CMK (cell line): ENCODE measurements at regions not wholly inside any gene's neighbourhood (a gene's known extent, or its start where the extent isn't known, plus 50 kb on each side); places are given as distances from the start of the nearest gene placed in this dataset.
"Not testable (repeated sequence)": the region's sequence is repeated elsewhere in the genome, so short reads cannot be mapped to it uniquely, and the experiment has no call there.

Source experiments
- DNase-seq: peaks from one replicate; pipeline ENCODE4 v3.0.0-alpha.2; 2010; ENCODE audit warnings: low read depth

GRCh38 chr14:100419856-100420255, 96.7 kb downstream of the SLC25A47 start:
- DNase-seq: no peak

DNA sequence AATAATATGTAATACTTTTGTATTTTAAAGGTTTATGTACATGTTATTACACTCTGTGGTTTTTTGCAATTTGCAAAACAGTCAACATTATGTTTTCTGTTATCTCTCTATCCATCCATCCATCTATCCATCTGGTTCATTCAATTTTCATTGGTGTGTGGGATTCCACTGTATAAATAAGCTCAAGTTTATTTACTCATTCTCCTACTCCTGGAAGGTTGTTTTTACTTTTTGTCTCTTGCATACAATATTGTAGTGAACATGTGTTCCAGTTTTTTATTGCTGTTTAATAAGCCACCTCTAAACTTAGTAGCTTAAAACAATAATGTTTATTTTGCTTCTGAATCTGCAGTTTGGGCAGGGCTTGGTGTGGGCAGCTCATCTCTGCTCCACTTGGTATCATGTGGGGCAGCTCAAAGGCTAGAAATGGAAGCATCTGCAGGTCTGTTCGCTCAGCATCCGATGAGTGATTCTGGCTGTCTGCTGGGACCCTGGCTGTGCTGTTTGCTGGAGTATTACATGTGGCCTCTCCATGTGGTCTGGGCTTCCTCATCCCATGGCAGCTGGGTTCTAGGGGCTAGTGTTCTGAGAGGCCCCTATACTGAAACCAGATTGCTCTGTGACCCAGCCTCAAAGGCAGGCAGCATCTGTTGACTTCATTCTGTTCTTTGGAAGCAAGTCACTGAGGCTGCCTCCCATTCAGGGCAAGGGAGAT, 98.8 kb downstream of the SLC25A47 start:
- no peak for DNase-seq

DNA sequence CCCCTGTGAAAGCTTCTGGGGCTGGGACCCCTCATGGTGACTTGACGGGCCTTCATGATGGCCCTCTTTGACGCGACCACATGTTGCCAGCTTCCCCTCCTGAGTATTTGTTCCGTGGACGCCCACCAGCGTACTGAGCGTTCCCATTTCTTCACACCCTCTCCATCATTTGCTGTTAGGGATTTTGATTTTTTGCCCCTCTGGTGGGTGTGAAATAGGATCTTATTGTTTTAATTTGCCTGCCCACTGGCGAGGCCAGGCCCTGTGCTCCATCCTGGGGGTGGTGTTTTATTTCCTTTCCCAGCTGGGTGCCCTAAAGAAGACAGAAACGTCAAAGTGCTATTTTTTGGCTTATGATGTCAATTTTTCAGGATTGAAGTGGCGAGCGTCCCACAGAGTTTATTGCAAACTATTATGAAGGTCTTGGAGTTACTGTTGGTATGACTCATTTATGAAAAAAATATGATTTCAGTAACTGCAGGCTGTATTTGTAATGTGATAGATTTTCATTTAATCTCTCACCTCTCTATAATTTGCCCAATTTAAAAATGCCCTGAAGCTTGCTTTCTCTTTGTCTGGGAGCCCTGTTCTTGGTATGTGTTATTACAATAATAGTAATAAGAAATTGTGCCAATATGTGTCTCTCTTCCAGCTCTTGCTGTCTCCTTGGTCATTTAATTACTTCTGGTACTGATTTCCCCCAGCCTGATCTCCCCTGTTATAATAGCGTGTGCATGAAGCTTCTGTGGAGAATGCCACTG, 99.6 kb downstream of the SLC25A47 start:
- DNase-seq: no peak

- DNase-seq: no peak
These were observed 100.3 kb downstream of the SLC25A47 start for GRCh38 chr14:100423317-100424010.

DNA sequence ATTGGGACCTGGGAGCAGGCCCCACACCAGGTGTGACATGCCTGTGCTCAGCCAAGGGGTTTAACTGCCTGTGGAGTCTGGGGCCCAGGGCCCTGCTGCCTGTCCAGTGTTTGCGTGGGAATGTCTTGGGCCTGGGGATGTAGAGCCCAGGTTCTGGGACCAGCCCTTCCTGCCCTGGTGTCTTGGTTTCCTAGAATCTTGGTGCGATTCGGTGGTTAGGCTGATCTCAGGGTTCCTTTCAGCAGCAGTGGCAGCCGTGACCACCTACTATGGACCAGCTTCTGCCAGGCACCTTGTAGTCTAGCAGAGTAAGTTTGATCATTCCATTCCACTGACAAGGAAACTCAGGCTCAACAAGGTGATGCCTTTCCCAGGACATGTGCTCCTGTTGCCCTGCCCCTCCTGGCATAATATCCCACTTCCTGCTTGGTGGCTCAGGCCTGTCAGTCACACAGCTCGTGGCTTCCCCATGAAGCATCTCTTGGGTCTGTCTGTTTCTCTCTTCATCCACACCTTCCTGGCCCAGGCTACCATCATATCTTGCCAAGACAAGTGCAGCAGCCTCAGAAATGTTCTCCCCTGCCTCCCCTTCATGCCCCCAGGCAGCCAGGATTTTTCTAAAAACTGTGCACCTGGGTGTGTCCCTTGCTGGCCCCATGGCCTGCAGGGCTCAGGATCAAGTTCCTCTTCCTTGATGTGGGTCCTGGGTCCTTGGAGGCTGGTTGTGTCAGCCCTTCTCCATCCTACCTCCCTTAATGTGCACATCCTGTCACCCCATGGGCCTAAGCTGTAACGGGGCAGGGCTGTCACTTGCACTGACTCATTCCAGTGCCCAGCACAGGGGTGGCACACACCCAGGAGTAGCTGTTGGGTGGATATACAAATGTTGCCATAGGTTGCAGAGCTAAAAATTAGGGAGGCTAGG, 101.6 kb downstream of the SLC25A47 start:
- no peak for DNase-seq

DNA sequence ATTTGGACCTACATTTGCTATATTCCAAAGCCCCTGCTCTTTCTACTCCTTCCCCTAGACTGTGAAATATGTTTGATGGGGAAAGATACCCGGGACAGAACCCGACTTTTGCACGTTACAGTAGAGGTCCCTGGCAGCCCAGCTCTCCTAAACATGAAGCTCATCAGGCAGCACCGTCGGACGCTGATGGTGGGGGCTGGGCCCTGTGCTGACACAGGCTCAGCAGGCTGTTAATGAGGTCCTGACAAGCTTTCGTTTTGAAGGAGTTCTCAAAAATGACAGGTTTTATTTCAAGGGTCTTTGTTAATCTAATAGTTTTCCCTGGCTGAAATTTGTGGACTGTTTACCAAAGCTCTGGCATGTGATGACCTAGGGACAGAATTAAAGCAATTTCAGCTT, 102.3 kb downstream of the SLC25A47 start:
- no peak for DNase-seq

- no peak for DNase-seq
These were observed 103.2 kb downstream of the SLC25A47 start for GRCh38 chr14:100426314-100426713.

DNA sequence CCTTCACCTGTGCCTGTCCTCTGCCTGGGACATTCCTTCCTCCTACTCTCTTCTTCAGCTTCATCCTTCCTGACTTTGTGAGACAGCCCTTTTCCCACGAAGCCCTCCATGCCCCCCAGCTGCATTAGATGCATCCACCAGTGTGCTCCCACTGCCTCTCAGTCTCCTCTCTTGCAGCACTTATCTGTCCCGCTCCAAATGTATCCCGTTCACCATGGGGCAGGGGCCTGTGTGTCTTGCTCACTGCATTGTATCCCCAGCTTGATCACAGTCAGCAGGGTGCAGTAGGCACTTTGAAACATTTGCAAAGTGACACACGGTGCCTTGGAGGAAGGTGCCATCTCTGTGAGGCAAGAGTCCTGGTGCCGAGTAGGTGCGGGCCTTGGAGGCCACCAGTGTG, 104.0 kb downstream of the SLC25A47 start:
- no peak for DNase-seq

GRCh38 chr14:100428727-100429126, 105.6 kb downstream of the SLC25A47 start:
- no peak for DNase-seq

DNA sequence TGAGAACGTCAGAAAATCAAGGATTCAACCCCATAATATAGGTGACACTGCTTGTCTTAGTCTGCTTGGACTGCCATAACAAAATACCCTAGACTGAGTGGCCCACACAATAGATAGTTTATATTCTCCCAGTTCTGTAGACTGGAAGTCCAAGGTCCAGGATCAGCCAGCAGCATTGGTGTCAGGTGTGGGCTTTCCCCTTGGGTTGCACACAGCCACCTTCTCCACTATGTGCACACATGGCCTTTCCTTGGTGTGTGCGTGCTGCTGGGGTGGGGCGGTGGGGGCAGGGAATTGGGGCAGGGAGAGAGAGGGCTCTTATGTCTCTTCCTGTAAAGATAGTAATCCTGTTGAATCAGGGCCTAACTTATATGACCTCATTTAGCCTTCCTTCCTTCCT, 106.4 kb downstream of the SLC25A47 start:
- DNase-seq: no peak

DNA sequence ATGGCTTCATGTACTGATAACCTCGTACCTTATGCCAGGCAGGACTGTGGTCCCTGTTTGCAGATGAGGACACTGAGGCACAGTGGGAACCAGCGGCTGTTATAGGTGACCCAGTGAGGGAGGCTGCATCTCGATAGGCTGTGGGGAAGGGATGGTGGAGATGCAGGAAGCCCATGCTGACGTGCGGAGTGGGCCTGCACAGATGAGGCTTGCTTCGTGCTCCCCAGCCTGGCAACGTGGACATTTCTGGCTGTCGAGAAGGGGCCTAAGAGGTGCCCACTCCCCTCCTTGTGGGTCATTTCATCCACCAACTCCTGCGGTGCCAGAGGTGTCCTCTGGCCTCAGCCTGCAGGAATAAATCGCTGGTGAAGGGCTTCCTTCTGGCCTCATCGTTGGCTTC, 107.4 kb downstream of the SLC25A47 start:
- DNase-seq: no peak

GRCh38 chr14:100431461-100431860, 108.3 kb downstream of the SLC25A47 start:
- not testable (repeated sequence) for DNase-seq

DNA sequence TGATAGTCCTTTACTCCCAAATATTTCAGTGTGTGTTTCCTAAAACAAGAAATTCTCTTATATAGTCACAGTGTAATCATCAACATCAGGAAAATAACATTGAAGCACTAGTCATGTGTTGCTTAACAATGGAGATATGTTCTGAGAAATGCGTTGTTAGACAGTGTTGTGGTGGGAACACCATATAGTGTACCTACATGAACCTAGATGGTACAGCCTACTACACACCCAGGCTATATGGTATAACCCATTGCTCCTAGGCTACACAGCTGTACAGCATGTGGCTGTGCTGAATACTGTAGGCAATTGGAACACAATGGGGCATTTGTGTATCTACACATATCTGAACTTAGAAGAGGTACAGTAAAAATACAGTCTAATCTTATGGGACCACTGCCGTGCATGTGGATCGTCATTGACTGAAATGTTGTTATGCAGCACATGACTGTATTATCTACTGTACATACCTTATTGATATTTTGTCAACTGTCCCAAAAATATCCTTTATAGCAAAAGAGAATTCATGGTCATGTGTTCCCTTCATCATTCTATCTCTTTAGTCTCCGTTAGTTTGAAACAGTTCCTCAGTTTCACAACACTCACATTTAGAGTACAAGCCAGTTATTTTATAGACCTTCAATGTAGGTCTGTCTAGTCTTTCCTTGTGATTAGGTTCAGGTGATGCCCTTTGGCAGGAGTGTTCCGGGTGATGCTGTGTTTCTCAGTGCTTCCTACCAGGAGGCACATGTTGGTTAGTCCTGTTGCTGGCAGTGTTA, 109.7 kb downstream of the SLC25A47 start:
- DNase-seq: no peak

- DNase-seq: no peak
These were observed 110.3 kb downstream of the SLC25A47 start for GRCh38 chr14:100433428-100433814.

DNA sequence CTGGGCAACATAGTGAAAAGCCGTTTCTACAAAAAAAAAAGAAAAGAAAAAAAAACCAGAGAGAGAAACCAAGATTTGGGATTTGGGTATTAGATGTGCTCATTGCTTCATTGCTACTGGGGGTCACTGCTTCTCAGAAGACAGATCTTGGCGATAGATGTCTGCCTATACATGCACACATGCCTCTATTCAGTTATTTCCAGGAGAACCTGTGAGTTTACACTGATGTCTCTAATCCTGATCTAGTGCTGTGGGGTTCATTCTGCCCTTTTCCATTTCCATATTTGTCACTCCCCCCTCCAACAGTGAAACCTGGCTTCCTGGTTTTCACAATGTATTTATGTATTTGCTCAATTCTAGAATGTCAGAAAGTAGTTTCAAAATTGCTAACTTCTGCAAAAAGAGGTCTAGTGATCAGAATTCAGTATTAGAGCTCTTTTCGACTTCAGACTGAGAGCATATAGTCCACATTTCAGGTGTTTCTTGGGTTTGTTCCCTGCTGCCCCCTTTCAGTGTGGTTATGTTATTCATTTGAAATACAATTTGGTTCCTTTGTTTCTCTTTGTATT, 111.0 kb downstream of the SLC25A47 start:
- no peak for DNase-seq

DNA sequence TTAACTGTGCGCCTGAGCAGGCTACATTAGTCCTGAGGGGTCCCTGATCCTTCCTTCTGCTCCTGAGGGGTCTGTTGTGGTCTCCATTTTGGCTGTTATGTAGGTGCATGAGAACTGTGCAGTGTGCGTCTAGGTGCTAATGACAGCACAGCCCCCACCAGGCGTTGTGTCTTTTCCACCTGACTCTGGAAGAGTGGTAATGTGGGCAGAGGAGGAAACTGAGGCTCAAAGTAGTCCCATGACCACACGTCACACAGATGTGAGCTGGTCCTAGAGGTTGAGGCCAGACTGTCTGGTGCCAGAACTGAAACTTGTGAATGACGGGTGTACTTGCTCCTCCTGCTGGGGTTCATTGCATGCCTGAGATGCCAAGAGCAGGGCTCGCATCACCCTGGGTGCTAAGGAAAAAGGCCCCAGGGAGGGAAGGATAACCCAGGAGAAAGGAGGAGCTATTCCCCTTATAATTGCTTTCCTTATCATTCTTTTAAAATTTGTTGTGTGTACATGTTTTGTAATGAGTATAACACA, 111.8 kb downstream of the SLC25A47 start:
- DNase-seq: no peak

GRCh38 chr14:100435459-100435858, 112.3 kb downstream of the SLC25A47 start:
- no peak for DNase-seq

DNA sequence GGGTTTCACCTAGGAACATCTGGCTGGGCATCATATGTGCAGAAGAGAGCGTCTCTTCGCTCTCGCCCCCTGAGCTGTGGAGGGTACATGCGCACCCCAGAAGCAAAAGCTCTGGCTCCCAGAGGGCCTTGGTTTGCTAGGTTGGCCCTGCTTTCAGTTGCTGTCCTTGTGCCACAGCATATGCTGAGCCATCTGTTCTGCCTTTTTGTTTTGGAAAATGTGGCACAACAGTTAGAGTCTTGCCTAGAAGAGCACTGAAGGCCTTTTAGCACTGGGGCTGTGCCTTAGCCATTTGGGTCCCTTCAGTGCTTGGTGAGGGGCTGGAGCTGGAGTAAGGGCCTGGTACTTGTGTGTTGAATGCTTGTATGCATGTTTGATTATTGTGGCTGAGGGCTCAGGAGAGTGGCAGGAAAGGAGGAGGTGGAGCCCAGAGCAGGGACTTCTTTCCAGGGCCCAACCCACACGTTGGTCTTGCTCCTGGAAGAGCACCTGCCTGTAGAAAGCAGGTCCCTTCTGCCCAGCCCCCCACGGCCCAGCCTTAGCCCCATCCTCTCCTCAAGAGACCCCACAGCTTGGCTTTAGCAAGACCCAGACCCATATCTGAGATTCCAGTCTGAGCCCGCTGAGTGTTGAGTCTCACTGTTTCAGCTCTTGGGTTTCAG, 113.7 kb downstream of the SLC25A47 start:
- no peak for DNase-seq

DNA sequence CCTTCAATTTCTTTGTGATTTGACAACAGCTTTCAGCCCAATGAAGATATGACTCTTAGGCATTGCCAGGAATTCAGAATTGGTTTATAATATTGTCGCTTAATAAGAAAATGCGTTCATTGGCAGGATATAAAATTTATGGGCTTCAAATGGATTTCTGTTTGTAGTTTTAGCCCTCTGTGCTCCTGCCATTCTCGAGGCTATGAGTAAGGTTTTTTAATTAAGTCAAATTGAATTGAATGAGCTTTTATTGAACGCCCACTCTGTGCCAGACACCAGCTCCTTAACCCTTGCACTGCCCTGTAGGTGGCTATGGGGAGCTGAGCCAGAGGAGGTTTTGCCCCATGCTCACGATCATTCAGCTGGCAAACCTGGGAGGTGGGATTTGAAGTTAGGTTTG, 115.1 kb downstream of the SLC25A47 start:
- no peak for DNase-seq
